HCEC 1CT (cell line): ENCODE measurements at regions not wholly inside any gene's neighbourhood (a gene's known extent, or its start where the extent isn't known, plus 50 kb on each side); places are given as distances from the start of the nearest gene placed in this dataset.
"Not testable (repeated sequence)": the region's sequence is repeated elsewhere in the genome, so short reads cannot be mapped to it uniquely, and the experiment has no call there.

Experiments
- DNase-seq: peaks from one replicate; pipeline ENCODE4 v3.0.0-alpha.2; 2017

DNA sequence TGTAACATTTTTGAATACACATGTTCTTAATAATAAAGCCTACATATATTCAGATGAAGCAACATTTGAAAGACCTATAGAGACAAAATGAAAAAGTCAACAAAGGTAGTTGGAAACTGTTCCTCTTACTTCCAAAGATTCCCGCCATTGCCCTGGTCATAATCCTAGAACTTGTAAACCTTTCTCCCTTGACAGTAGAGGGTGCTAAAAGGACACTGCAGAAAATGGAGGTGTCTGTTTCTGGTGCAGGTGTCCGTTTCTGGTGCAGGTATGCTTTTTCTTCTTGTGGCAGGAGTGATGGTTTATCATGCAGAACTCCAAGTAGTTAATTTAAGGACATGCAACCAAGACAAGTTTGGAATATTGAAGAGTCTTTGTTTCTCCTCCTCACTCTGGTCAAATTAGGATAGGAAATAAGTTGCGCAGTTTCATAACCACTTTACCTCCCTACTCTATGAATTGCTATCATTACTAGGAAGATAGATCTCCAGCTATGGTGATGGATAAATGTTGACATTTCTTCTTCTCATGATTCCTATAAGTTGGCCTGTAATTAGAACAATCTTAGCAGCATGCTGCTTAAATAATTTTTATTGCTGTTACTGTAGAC is 56.0 kb upstream of the FAM174A start:
- DNase-seq, result peak; percentile 28

GRCh38 chr5:100472091-100472490 is 63.1 kb upstream of the FAM174A start:
- no peak for DNase-seq

DNA sequence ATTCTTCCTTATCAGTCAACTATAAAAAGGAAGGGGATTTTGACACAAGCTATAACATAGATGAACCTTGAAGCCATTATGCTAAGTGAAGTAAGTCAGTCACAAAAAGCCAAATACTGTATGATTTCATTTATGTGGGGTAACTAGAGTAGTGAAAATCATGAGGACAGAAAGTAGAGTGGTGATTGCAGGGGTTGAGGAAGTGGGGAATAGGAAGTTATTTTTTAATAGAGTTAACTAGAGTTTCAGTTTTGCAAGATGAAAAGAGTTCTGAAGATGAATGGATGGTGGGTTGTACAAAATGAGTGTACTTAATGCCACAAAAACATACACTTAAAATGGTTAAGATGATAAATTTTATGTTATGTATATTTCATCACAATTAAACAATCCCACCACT is 65.4 kb upstream of the FAM174A start:
- DNase-seq, result no peak

DNA sequence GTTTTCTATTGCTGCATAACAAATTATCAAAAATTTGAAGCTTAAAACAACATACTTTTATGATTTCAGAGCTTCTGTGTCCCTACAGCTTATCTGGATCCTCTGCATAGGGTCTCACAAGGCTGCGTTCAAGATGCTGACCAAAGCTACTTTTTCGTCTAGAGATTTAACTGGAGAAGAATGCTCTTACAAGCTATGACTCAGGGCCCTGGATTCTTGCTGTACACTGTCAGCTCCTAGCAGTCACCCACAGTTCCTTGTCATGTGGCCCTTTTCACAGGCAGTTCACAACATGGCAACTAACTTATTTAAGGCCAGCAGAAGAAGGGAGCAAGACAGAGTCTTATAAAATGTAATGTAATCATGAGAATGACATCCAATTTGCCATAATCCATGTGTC is 70.8 kb upstream of the FAM174A start:
- DNase-seq, result peak; percentile 57

- no peak for DNase-seq
Measured at GRCh38 chr5:100456615-100457014, 78.6 kb upstream of the FAM174A start.

GRCh38 chr5:100452126-100452525 is 83.0 kb upstream of the FAM174A start:
- no peak for DNase-seq

GRCh38 chr5:100448111-100448528 is 87.1 kb upstream of the FAM174A start:
- peak; percentile 22 for DNase-seq

GRCh38 chr5:100446879-100447430 is 88.2 kb upstream of the FAM174A start:
- DNase-seq, result no peak

GRCh38 chr5:100444961-100445360 is 90.2 kb upstream of the FAM174A start:
- peak; percentile 5 for DNase-seq

- no peak for DNase-seq
Measured at GRCh38 chr5:100434815-100435214, 100.4 kb upstream of the FAM174A start.

DNA sequence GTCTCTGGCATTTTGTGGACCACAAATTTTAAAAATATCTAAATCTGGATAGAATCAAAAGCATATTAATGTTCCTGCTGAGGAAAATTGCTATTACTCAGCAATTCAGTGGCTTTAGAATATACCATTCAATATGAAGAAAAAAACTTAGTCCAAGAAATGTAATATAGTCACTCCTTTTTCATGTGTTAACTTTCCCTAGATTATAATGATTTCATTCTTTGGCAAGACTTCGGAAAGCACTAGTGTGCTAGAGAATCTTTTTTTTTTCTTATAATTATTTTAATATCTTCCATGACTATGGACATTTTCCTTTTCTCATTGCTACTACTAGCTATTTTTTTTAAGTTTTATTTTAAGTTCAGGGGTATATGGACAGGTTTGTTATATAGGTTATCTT is 102.4 kb upstream of the FAM174A start:
- no peak for DNase-seq

GRCh38 chr5:100430268-100431195 is 104.6 kb upstream of the FAM174A start:
- peak; percentile 18 for DNase-seq

DNA sequence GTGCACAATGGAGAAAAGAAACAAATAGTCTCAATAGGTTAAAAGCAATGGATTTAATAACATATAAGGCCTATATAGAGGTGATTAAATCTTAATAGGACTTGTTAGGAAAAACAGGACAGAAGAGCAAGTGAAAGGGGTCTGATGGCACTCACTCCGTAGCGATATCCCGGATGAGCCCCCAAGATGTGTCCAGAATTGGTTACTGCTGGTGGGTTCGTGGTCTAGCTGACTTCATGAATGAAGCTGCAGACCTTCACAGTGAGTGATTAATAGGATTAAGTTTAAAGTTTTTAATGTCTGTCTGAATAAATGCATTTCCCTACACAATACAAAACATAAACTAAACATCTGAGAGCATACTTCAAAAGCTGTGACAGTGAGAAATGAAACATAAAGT is 110.4 kb upstream of the FAM174A start:
- DNase-seq, result no peak

- DNase-seq, result no peak
Measured at GRCh38 chr5:100424017-100424416, 111.2 kb upstream of the FAM174A start.

- DNase-seq, result no peak
Measured at GRCh38 chr5:100423330-100423729, 111.8 kb upstream of the FAM174A start.

GRCh38 chr5:100421360-100421759 is 113.8 kb upstream of the FAM174A start:
- no peak for DNase-seq

DNA sequence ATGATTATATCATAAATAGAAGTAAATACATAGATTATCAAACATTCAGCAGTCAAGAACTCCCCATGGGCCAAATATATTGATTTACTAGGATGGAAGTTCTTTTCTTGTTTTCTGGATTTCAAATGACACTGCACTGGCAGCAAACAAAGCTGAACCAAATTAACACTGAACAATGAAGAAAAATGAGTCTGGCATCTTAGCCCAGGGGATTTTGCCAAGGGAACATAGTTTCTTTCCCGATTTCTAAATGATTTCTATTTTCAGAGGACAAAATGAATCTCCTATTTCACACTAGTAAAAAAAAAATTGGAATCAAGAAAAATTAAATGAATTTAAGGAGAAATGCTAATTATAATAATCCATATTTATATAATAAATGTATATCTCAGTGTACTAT is 116.9 kb upstream of the FAM174A start:
- no peak for DNase-seq

DNA sequence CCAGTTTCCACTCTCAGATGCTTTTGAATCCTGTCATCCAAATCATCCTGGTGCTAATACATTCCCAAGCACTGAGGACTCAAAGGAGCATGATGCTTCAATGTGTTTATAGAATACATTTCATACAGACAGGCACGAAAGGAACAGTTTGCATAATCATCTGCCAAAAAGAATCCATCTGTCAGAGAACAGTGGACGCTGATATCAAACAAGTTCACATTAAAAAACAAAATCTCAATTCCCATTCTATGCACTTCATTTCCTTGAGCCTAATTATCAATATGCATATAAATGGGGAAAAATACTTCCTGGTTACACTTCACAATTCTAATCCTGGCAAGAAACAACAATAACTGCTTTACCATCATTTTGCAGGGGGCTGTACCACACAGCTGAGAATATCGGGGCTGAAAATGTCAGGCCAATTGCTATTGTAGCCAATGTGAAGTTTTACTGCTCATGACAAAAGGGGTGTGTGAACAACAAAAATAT is 125.5 kb upstream of the FAM174A start:
- DNase-seq, result no peak

DNA sequence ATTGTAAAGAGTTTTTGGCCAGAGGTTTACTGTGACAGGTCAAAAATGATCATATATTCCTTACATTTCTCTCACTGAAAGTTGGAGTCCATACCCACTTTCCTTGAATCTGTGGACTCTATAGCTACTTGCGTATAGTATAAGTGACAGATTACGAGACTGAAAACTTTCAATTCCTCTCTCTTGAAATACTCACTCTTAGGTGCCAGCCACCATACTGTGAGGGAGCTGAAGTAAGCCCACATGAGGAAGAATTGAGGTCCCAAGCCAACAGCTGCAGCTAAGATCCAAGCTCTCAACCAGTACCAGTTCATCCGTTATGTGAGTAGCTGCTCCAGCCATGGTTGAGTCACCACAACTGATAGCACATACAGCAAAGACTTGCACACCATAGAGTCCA is 128.1 kb upstream of the FAM174A start:
- no peak for DNase-seq

GRCh38 chr5:100406640-100407039 is 128.5 kb upstream of the FAM174A start:
- no peak for DNase-seq

DNA sequence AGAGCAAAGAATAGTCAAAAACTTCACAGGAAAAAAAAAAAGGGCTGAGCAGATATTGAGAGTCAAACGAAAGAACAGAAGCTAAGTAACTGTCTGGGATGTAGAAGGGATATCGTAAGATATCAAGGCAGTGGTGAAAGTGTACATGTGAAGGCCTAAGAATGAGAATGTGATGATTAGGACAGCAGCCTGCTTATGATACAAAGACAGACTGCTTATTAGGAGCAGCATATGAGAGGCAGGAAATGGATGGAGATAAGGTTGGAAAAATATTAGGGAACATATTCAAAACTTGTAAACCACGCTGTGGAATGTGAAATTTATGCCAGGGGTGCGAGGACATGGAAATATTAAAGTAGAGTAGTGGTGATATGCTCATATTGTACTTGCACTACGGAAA is 133.1 kb upstream of the FAM174A start:
- DNase-seq, result no peak

DNA sequence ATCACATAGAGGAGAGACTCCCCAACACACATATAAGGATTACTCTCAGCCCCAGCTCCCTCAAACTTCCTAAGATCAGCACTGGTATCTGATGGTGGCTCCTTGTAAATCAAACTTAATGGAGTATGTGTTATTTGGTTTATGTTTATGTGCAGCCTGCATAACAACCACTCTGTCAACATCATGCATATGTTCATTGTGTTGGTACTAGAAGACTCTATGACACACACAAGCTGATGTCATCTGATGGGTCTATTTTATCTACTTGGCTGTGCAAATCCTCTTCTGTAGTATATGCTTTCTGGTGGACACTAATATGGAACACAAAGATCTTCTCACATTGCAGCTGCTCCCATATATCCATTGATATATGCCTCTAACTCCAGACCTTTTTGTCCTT is 134.0 kb upstream of the FAM174A start:
- no peak for DNase-seq

GRCh38 chr5:100398815-100399214 is 136.4 kb upstream of the FAM174A start:
- not testable (repeated sequence) for DNase-seq
